DND-41 (cell line): ENCODE measurements at regions not wholly inside any gene's neighbourhood (a gene's known extent, or its start where the extent isn't known, plus 50 kb on each side); places are given as distances from the start of the nearest gene placed in this dataset.

ENCODE experiments used
- EZH2 ChIP-seq: IDR thresholded peaks from 3 replicates; pipeline ENCODE4 v1.6.1; 2012; ENCODE audit warnings: borderline replicate concordance, low read depth, mild to moderate bottlenecking, moderate library complexity, low read length, inconsistent platforms; ENCODE audit not compliant: severe bottlenecking
- TF ChIP-seq, protein P1 (sequence below): IDR thresholded peaks from 2 replicates; pipeline ENCODE4 v1.5.1; 2012; ENCODE audit warnings: borderline replicate concordance, low read length, moderate library complexity, mild to moderate bottlenecking; ENCODE audit not compliant: poor library complexity, severe bottlenecking; ENCODE audit errors: extremely low read depth

DNA sequence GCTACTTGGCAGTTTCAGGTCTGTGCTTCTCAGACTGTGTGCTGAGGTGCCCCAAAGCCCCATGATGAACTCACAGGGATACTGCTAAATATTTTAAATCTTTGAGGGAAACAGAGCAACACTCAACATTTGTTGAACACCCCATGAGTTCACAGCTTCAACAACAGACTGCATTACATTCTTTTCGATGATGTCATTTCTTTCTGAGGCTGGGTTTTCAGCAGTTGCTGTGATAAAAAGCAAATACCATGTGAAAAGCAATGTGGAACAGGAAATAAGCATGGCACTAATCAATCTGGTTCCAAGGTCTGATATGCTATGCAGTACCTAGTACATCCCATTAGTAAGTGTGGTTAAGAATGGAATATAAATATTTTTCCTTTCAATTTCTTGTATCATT is 82.7 kb downstream of the RPL27A start:
- TF ChIP-seq, protein P1, sequence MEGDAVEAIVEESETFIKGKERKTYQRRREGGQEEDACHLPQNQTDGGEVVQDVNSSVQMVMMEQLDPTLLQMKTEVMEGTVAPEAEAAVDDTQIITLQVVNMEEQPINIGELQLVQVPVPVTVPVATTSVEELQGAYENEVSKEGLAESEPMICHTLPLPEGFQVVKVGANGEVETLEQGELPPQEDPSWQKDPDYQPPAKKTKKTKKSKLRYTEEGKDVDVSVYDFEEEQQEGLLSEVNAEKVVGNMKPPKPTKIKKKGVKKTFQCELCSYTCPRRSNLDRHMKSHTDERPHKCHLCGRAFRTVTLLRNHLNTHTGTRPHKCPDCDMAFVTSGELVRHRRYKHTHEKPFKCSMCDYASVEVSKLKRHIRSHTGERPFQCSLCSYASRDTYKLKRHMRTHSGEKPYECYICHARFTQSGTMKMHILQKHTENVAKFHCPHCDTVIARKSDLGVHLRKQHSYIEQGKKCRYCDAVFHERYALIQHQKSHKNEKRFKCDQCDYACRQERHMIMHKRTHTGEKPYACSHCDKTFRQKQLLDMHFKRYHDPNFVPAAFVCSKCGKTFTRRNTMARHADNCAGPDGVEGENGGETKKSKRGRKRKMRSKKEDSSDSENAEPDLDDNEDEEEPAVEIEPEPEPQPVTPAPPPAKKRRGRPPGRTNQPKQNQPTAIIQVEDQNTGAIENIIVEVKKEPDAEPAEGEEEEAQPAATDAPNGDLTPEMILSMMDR, result no peak
- TF ChIP-seq EZH2, result no peak
